Ovary (tissue), 7 donors: ENCODE measurements at regions not wholly inside any gene's neighbourhood (a gene's known extent, or its start where the extent isn't known, plus 50 kb on each side); places are given as distances from the start of the nearest gene placed in this dataset.

Experiments used
- DNase-seq, 5 donors: peaks; one replicate each; pipeline ENCODE4 v3.0.0-alpha.2; 2019 to 2020
- H3K27ac ChIP-seq, 2 donors: fragments of 200-600 bp; one replicate each; pipeline versions ENCODE4 v1.5.1 to v1.8.0; 2019 to 2022
- H3K27me3 ChIP-seq: fragments of 200-600 bp; one replicate; pipeline ENCODE4 v1.8.0; 2022
- H3K36me3 ChIP-seq: fragments of 200-600 bp; sonication (generic); one replicate; pipeline ENCODE4 v1.5.1; 2019
- H3K4me1 ChIP-seq: one replicate; pipeline ENCODE4 v1.8.1; 2013; ENCODE audit warnings: mild to moderate bottlenecking, moderate library complexity; ENCODE audit not compliant: insufficient read depth
- H3K4me3 ChIP-seq: fragments of 200-600 bp; sonication (generic); one replicate; pipeline ENCODE4 v1.5.1; 2017
- H3K9me3 ChIP-seq, 2 donors: fragments of 200-600 bp in 1 of 2; sonication (generic) in 1 of 2; one replicate each; pipeline versions ENCODE4 v1.5.1 to v1.8.1; 2013 to 2019; ENCODE audit warnings: mild to moderate bottlenecking in 1 of 2, moderate library complexity in 1 of 2
- CTCF ChIP-seq, 3 donors: fragments of 450-650 bp in 2 of 3; fragments of 200-600 bp in 1 of 3; IDR thresholded peaks; one replicate each; pipeline versions ENCODE4 v1.5.1 to v1.8.0; 2016 to 2022; ENCODE audit warnings: antibody characterized with exemption in 3 of 3, mild to moderate bottlenecking in 1 of 3
- EP300 ChIP-seq: sonication (generic); formaldehyde crosslinking; IDR thresholded peaks from one replicate; pipeline ENCODE4 v1.6.1; 2017; ENCODE audit warnings: antibody characterized with exemption
- POLR2A ChIP-seq: fragments of 450-650 bp; IDR thresholded peaks from one replicate; pipeline ENCODE4 v1.6.1; 2017; ENCODE audit warnings: antibody characterized with exemption, mild to moderate bottlenecking, moderate library complexity
- WGBS, 3 donors: extraction: QIAGEN DNeasy Blood & Tissue Kit in 1 of 3; methylation state at CpG; one replicate each; pipeline versions ENCODE4 v1.1.5 to v1.1.7; 2013 to 2017; 5-methylcytosine and 5-hydroxymethylcytosine counted together
- intact Hi-C, 4 donors: fragments of 100-400 bp; cut with DNase I; formaldehyde crosslinking; loops; one replicate each; pipeline versions ENCODE4 v1.11.0 to v1.15.1; 2022 to 2023
- donor health status: DM: no; HTN: no; CAD: no; lungs with moderate emphysema.
- donor health status: DM: no; HTN: no; CAD: no.
- donor health status: Bipolar disorder and iron deficiency.
- donor health status: DM: no; HTN: no; CAD: no.
- donor health status: DM: yes; HTN: yes; CAD: no.

GRCh38 chr3:174659511-174659910, 199.6 kb upstream of the NAALADL2 start:
- intact Hi-C loops, result no loop called here
- Histone ChIP-seq H3K27me3 (no peaks in the 10 kb centered on the region), H3K9me3 (no peaks in the 10 kb centered on the region), H3K4me3 (no peak overlapping the region), H3K27ac (no peak overlapping the region), H3K4me1 (peaks cover 4% of the 10 kb centered on the region), H3K36me3 (no peaks in the 10 kb centered on the region)
- DNase-seq, result no peak
- no peak for TF ChIP-seq EP300
- no peak for TF ChIP-seq POLR2A
- TF ChIP-seq CTCF (IDR thresholded peaks at IDR 0.05), result no peak
- 84 to 92% (median 87%) methylated on average over 3 of the region's 3 CpGs for WGBS, 3 donors

- intact Hi-C loops, result no loop called here
Measured at GRCh38 chr3:174662653-174663052, 196.5 kb upstream of the NAALADL2 start.

GRCh38 chr3:174667386-174667785, 191.7 kb upstream of the NAALADL2 start:
- Histone ChIP-seq H3K4me3 (no peak overlapping the region), H3K4me1 (no peaks in the 10 kb centered on the region), H3K9me3 (no peaks in the 10 kb centered on the region), H3K27ac (no peak overlapping the region), H3K27me3 (no peaks in the 10 kb centered on the region), H3K36me3 (no peaks in the 10 kb centered on the region)
- intact Hi-C loops, result no loop called here
- TF ChIP-seq EP300 (no peak), POLR2A (no peak), CTCF (IDR thresholded peaks at IDR 0.05) (no peak)
- 61 to 66% (median 62%) methylated on average over 1 of the region's 1 CpG for WGBS, 3 donors
- no peak for DNase-seq

More at GRCh38 chr3:174662653-174663052, 196.5 kb upstream of the NAALADL2 start:
- 52 to 81% (median 70%) methylated on average over 3 of the region's 3 CpGs for WGBS, 3 donors
- DNase-seq, result no peak
- Histone ChIP-seq H3K36me3 (no peaks in the 10 kb centered on the region), H3K27ac (no peak overlapping the region), H3K27me3 (no peaks in the 10 kb centered on the region), H3K4me1 (no peaks in the 10 kb centered on the region), H3K9me3 (no peaks in the 10 kb centered on the region), H3K4me3 (no peak overlapping the region)
- TF ChIP-seq EP300, result no peak

- Histone ChIP-seq H3K9me3 (no peaks in the 10 kb centered on the region), H3K27ac (no peak overlapping the region), H3K27me3 (no peaks in the 10 kb centered on the region), H3K4me1 (no peaks in the 10 kb centered on the region), H3K36me3 (no peaks in the 10 kb centered on the region), H3K4me3 (no peak overlapping the region)
- DNase-seq, result no peak
- WGBS, 3 donors, result 44 to 51% (median 51%) methylated on average over 2 of the region's 2 CpGs
- no peak for TF ChIP-seq EP300
- TF ChIP-seq POLR2A, result no peak
- TF ChIP-seq CTCF (IDR thresholded peaks at IDR 0.05), result no peak
- intact Hi-C loops, result no loop called here
Measured at GRCh38 chr3:174675406-174675805, 183.7 kb upstream of the NAALADL2 start.

- no peaks in the 10 kb centered on the region for H3K27me3 ChIP-seq
- H3K27ac ChIP-seq, result no peak overlapping the region
- intact Hi-C loops, result no loop called here
- no peaks in the 10 kb centered on the region for H3K4me1 ChIP-seq
- H3K36me3 ChIP-seq, result no peaks in the 10 kb centered on the region
- H3K9me3 ChIP-seq, result no peaks in the 10 kb centered on the region
- no peak for DNase-seq
- WGBS, 3 donors, result 81 to 98% (median 89%) methylated on average over 1 of the region's 1 CpG
- no peak overlapping the region for H3K4me3 ChIP-seq
- TF ChIP-seq CTCF (IDR thresholded peaks at IDR 0.05) (no peak), EP300 (no peak), POLR2A (no peak)
Measured at GRCh38 chr3:174681784-174682183, 177.3 kb upstream of the NAALADL2 start.
